Epithelial cell of esophagus (primary cell): ENCODE measurements at regions not wholly inside any gene's neighbourhood (a gene's known extent, or its start where the extent isn't known, plus 50 kb on each side); places are given as distances from the start of the nearest gene placed in this dataset.
"Not testable (repeated sequence)": the region's sequence is repeated elsewhere in the genome, so short reads cannot be mapped to it uniquely, and the experiment has no call there.

ENCODE experiments used
- DNase-seq: peaks from one replicate; pipeline ENCODE4 v3.0.0; 2010; ENCODE audit warnings: low read depth
- H3K4me3 ChIP-seq: 2 replicates; pipeline ENCODE4 v1.5.1; 2011; ENCODE audit warnings: mild to moderate bottlenecking, low read length, control low read depth
- CTCF ChIP-seq: IDR thresholded peaks from 2 replicates; pipeline ENCODE4 v1.5.1; 2011; ENCODE audit warnings: low read depth, mild to moderate bottlenecking, low read length, control low read depth, inconsistent platforms; ENCODE audit not compliant: insufficient read depth; ENCODE audit errors: missing control alignments

GRCh38 chr16:79883494-79883893 is 283.0 kb upstream of the MAF start:
- H3K4me3 ChIP-seq = no peak overlapping the region
- TF ChIP-seq CTCF = no peak
- no peak for DNase-seq

GRCh38 chr16:79882340-79883005 is 281.9 kb upstream of the MAF start:
- TF ChIP-seq CTCF = no peak
- no peak overlapping the region for H3K4me3 ChIP-seq
- no peak for DNase-seq

- not testable (repeated sequence) for DNase-seq, H3K4me3 ChIP-seq
These were observed 280.6 kb upstream of the MAF start for GRCh38 chr16:79881107-79881506.

- no peak overlapping the region for H3K4me3 ChIP-seq
- TF ChIP-seq CTCF = no peak
- DNase-seq = no peak
These were observed 275.8 kb upstream of the MAF start for GRCh38 chr16:79876332-79876730.

- TF ChIP-seq CTCF = peak; percentile 21
- DNase-seq = peak; percentile 92
These were observed 273.9 kb upstream of the MAF start for GRCh38 chr16:79874391-79874790.

GRCh38 chr16:79873825-79874224 is 273.3 kb upstream of the MAF start:
- no peak overlapping the region for H3K4me3 ChIP-seq
- no peak for TF ChIP-seq CTCF
- no peak for DNase-seq

More at GRCh38 chr16:79874391-79874790, 273.9 kb upstream of the MAF start:
- no peak overlapping the region for H3K4me3 ChIP-seq

GRCh38 chr16:79871906-79872305 is 271.4 kb upstream of the MAF start:
- no peak for TF ChIP-seq CTCF
- peak; percentile 79 for DNase-seq
- H3K4me3 ChIP-seq = no peak overlapping the region
